ENCODE measurements at regions not wholly inside any gene's neighbourhood (a gene's known extent, or its start where the extent isn't known, plus 50 kb on each side); places are given as distances from the start of the nearest gene placed in this dataset.
A peak's percentile ranks its signal among the peaks of the same experiment; 100 is the strongest.

GRCh38 chr11:27186580-27186979 is 146.0 kb downstream of the BBOX1 start:
- no peaks in the 10 kb centered on the region for H3K36me3 ChIP-seq (replicated peaks in 1 of 2; ENCODE audit: control extremely low read depth in 1 of 2, control insufficient read depth in 1 of 2, extremely low read depth in 1 of 2, insufficient read depth in 2 of 2, low read length in 1 of 2)
- Mint-ChIP-seq H3K4me3 (no peak overlapping the region), H3K27ac (no peak overlapping the region), H3K4me1 (no peaks in the 10 kb centered on the region), H3K27me3 (peaks cover 30% of the 10 kb centered on the region), H3K9me3 (ENCODE audit: insufficient read depth) (no peaks in the 10 kb centered on the region)
- H4K20me1 ChIP-seq (ENCODE audit: control insufficient read depth, insufficient read depth, low read length, poor library complexity, severe bottlenecking): no peaks in the 10 kb centered on the region
- no peaks in the 10 kb centered on the region for H3K4me1 ChIP-seq (ENCODE audit: control insufficient read depth in 2 of 2, insufficient read depth in 2 of 2, low read length in 2 of 2)
- DNase-seq: no peak
- intact Hi-C loops (cut with micrococcal nuclease): no loop called here
- ChIA-PET CTCF (interaction anchor here (0.6 to 3.9 kb wide), 4 partner anchors 110 to 358 kb away, joined by 4 to 33 read pairs (median 18); no protein-coding TSS in a partner anchor), POLR2A (no interaction called here)
- ATAC-seq (ENCODE audit: low read depth): no peak
- no peak overlapping the region for H3K27ac ChIP-seq (ENCODE audit: low read length in 2 of 2)
- no peak overlapping the region for H3K9ac ChIP-seq (ENCODE audit: low read length)
- no peak overlapping the region for H2AFZ ChIP-seq (ENCODE audit: insufficient read depth, low read depth, low read length, poor library complexity, severe bottlenecking)
- no peak overlapping the region for H3K4me2 ChIP-seq (replicated peaks; ENCODE audit: low read depth, low read length, poor library complexity, severe bottlenecking)
- no peak overlapping the region for H3K4me3 ChIP-seq (ENCODE audit: control extremely low read depth in 1 of 5, extremely low read depth in 1 of 5, insufficient read depth in 1 of 5, low read depth in 2 of 5, low read length in 4 of 5)
- H3K27me3 ChIP-seq (replicated peaks in 1 of 4; ENCODE audit: control extremely low read depth in 1 of 4, control insufficient read depth in 3 of 4, insufficient read depth in 4 of 4, low read length in 3 of 4): no peaks in the 10 kb centered on the region
- no peaks in the 10 kb centered on the region for H3K79me2 ChIP-seq (ENCODE audit: control insufficient read depth, insufficient read depth, low read length)
- H3K9me3 ChIP-seq (ENCODE audit: control extremely low read depth in 1 of 3, control insufficient read depth in 2 of 3, insufficient read depth in 1 of 3, low read length in 2 of 3): no peaks in the 10 kb centered on the region
- TF ChIP-seq, protein P1, sequence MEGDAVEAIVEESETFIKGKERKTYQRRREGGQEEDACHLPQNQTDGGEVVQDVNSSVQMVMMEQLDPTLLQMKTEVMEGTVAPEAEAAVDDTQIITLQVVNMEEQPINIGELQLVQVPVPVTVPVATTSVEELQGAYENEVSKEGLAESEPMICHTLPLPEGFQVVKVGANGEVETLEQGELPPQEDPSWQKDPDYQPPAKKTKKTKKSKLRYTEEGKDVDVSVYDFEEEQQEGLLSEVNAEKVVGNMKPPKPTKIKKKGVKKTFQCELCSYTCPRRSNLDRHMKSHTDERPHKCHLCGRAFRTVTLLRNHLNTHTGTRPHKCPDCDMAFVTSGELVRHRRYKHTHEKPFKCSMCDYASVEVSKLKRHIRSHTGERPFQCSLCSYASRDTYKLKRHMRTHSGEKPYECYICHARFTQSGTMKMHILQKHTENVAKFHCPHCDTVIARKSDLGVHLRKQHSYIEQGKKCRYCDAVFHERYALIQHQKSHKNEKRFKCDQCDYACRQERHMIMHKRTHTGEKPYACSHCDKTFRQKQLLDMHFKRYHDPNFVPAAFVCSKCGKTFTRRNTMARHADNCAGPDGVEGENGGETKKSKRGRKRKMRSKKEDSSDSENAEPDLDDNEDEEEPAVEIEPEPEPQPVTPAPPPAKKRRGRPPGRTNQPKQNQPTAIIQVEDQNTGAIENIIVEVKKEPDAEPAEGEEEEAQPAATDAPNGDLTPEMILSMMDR (IDR thresholded peaks at IDR 0.05): no peak
- no peak for TF ChIP-seq EZH2 (IDR thresholded peaks at IDR 0.05; ENCODE audit: borderline replicate concordance, insufficient read depth, low read depth, low read length, poor library complexity, severe bottlenecking)

DNA sequence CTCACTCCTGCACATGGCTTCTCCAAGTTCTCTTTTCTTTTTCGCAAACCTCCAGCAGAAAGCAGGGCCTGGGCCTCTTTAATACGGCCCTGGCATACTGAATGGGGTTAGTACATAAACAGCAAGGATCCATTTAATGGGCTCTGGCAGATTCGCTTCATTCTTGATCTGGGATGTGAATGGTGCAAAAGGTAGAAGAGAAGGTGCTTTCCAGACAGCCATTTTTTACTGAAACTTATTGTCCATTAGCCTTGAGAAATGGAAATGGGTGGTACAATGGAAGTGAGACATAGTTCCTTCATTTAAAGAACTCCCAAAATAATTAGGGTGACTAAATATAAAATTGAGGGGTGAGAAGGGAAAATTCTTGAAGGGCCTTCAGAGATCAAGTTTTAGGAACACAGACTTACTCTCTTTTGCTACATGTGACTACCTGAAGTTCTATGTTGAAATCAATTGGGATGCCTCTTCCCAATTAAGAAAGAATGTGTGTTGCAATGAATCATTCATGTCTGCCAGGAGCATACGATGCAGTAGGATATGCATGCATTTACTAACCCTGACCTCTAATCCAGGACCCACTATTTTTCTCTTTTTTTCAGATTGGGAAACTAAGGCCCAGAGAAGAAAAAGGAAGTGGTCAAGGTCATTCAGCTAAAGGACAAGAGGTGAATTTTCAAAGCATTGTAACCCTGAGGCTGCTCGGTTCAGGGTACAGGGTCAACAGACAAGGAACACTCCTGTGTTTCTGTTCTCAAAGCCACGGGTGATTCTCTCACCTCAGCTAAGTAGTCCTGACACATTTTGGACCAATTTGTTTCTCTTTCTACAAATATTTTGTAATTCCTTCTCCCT is 144.1 kb downstream of the BBOX1 start:
- CTCF ChIA-PET: interaction anchor here (0.7 to 3.9 kb wide), 20 partner anchors 8 to 1342 kb away, joined by 3 to 93 read pairs (median 3); no protein-coding TSS in a partner anchor
- ATAC-seq (ENCODE audit: low read depth): no peak
- no peaks in the 10 kb centered on the region for H3K79me2 ChIP-seq (ENCODE audit: control insufficient read depth, insufficient read depth, low read length)
- no peak overlapping the region for H3K4me3 ChIP-seq (ENCODE audit: control extremely low read depth in 1 of 5, extremely low read depth in 1 of 5, insufficient read depth in 1 of 5, low read depth in 2 of 5, low read length in 4 of 5)
- TF ChIP-seq, protein P1 (IDR thresholded peaks at IDR 0.05): no peak
- no peak for TF ChIP-seq EZH2 (IDR thresholded peaks at IDR 0.05; ENCODE audit: borderline replicate concordance, insufficient read depth, low read depth, low read length, poor library complexity, severe bottlenecking)
- H3K36me3 ChIP-seq (replicated peaks in 1 of 2; ENCODE audit: control extremely low read depth in 1 of 2, control insufficient read depth in 1 of 2, extremely low read depth in 1 of 2, insufficient read depth in 2 of 2, low read length in 1 of 2): no peaks in the 10 kb centered on the region
- H4K20me1 ChIP-seq (ENCODE audit: control insufficient read depth, insufficient read depth, low read length, poor library complexity, severe bottlenecking): no peaks in the 10 kb centered on the region
- H3K27me3 ChIP-seq (replicated peaks in 1 of 4; ENCODE audit: control extremely low read depth in 1 of 4, control insufficient read depth in 3 of 4, insufficient read depth in 4 of 4, low read length in 3 of 4): peaks cover 0 to under 1% (median 0%) of the 10 kb centered on the region in 4 experiments
- intact Hi-C loops (cut with micrococcal nuclease): loop anchor here (1.0 kb wide), 1 partner anchor 302 kb away; no protein-coding TSS in a partner anchor
- H3K9ac ChIP-seq (ENCODE audit: low read length): no peak overlapping the region
- no peaks in the 10 kb centered on the region for H3K9me3 ChIP-seq (ENCODE audit: control extremely low read depth in 1 of 3, control insufficient read depth in 2 of 3, insufficient read depth in 1 of 3, low read length in 2 of 3)
- POLR2A ChIA-PET: no interaction called here
- H3K27ac ChIP-seq (ENCODE audit: low read length in 2 of 2): no peak overlapping the region
- H3K9me3 Mint-ChIP-seq (ENCODE audit: insufficient read depth): no peaks in the 10 kb centered on the region
- H3K4me1 Mint-ChIP-seq: no peaks in the 10 kb centered on the region
- no peaks in the 10 kb centered on the region for H3K4me1 ChIP-seq (ENCODE audit: control insufficient read depth in 2 of 2, insufficient read depth in 2 of 2, low read length in 2 of 2)
- H3K4me3 Mint-ChIP-seq: no peak overlapping the region
- H3K27me3 Mint-ChIP-seq: peaks cover 15% of the 10 kb centered on the region
- H3K4me2 ChIP-seq (replicated peaks; ENCODE audit: low read depth, low read length, poor library complexity, severe bottlenecking): no peak overlapping the region
- H2AFZ ChIP-seq (ENCODE audit: insufficient read depth, low read depth, low read length, poor library complexity, severe bottlenecking): peak overlapping the region; percentile 5
- WGBS (ENCODE audit: insufficient coverage): 89% methylated on average over 3 of the region's 6 CpGs
- H3K27ac Mint-ChIP-seq: no peak overlapping the region
- DNase-seq: no peak

Data from B cell (primary cell).